ENCODE measurements at regions not wholly inside any gene's neighbourhood (a gene's known extent, or its start where the extent isn't known, plus 50 kb on each side); places are given as distances from the start of the nearest gene placed in this dataset.

DNA sequence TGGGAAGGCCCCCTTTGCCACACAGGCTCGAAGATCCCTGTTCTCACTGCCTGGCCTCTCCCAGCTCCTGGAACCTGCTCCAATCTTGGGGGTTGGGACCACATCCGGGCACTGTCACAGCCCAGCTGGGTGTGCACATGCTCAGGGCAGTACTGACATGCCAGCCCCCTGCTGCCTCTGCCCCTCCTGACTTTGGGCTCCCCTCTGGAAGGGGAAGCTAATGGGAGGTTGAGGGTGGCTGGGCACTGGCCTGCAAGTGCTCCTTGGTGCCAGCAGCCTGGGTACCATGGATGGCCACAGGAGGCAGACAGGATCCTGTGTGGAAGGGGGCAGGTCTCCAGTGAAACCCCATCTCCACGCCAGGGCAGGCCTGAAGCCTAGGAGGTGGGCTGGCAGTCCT is 126.1 kb upstream of the NOL4 start:
- Histone ChIP-seq H3K4me2 (ENCODE audit: control insufficient read depth, insufficient read depth) (no peak overlapping the region), H3K4me1 (ENCODE audit: control insufficient read depth, insufficient read depth, low read length) (no peaks in the 10 kb centered on the region), H3K79me2 (ENCODE audit: control insufficient read depth, insufficient read depth, low read length) (no peaks in the 10 kb centered on the region), H4K20me1 (ENCODE audit: control insufficient read depth, insufficient read depth) (no peaks in the 10 kb centered on the region), H3K27ac (ENCODE audit: control insufficient read depth, insufficient read depth) (no peak overlapping the region), H3K9me3 (replicated peaks; ENCODE audit: control insufficient read depth, insufficient read depth, low read length) (no peaks in the 10 kb centered on the region; the same call in 2 of the 3 replicates), H2AFZ (ENCODE audit: control insufficient read depth, low read depth, low read length) (no peak overlapping the region), H3K4me3 (no peak overlapping the region), H3K27me3 (replicated peaks in 1 of 2; ENCODE audit: control insufficient read depth in 2 of 2, insufficient read depth in 2 of 2, low read length in 1 of 2) (no peaks in the 10 kb centered on the region), H3K9ac (ENCODE audit: control insufficient read depth, insufficient read depth, low read length) (no peak overlapping the region), H3K36me3 (ENCODE audit: control insufficient read depth in 2 of 2, insufficient read depth in 2 of 2, low read length in 1 of 2) (no peaks in the 10 kb centered on the region)
- 5% methylated on average over 3 of the region's 3 CpGs for WGBS (ENCODE audit: insufficient coverage, insufficient replicate concordance, low lambda C conversion rate, missing lambda C conversion rate)
- in situ Hi-C loops (cut with MboI), result no loop called here
- ChIA-PET POLR2A (no interaction called here), SMC1A (ENCODE audit: uncharacterized antibody, unreplicated experiment) (interaction anchor here (0.6 to 1.4 kb wide), 3 partner anchors 8 to 698 kb away, joined by 3 read pairs; no protein-coding TSS in a partner anchor), RAD21 (ENCODE audit: unreplicated experiment) (interaction anchor here (4.3 kb wide), 1 partner anchor 27 kb away, joined by 23 read pairs; no protein-coding TSS in a partner anchor), CTCF (interaction anchor here (3.7 kb wide), 1 partner anchor 27 kb away, joined by 26 read pairs; no protein-coding TSS in a partner anchor)
- no TSS peak for BruUV-seq (replicated peaks)
- intact Hi-C loops (cut with micrococcal nuclease; ENCODE audit: unreplicated experiment), result no loop called here
- FAIRE-seq (no peak), ATAC-seq (no peak), DNase-seq (ENCODE audit: low read depth, low spot score) (no peak)
- no peak for TF ChIP-seq PKNOX1 (IDR thresholded peaks at IDR 0.05)
- TF ChIP-seq RFX5 (IDR thresholded peaks at IDR 0.05; ENCODE audit: low read depth, low read length), result no peak
- no peak for TF ChIP-seq HSF1 (IDR thresholded peaks at IDR 0.05; ENCODE audit: low read depth, low read length)
- TF ChIP-seq IRF3 (IDR thresholded peaks at IDR 0.05), result no peak
- TF ChIP-seq MTA3 (IDR thresholded peaks at IDR 0.05; ENCODE audit: borderline replicate concordance, low read length), result no peak
- no peak for TF ChIP-seq YY1 (IDR thresholded peaks at IDR 0.05; ENCODE audit: low read depth, low read length)
- no peak for TF ChIP-seq SPI1 (IDR thresholded peaks at IDR 0.05; ENCODE audit: borderline replicate concordance, insufficient read depth, low read depth, low read length)
- no peak for TF ChIP-seq GATAD2B (conservative IDR thresholded peaks at IDR 0.05; ENCODE audit: low read depth)
- no peak for TF ChIP-seq PAX8 (IDR thresholded peaks at IDR 0.05)
- no peak for TF ChIP-seq HDAC6 (IDR thresholded peaks at IDR 0.05; ENCODE audit: unreplicated experiment)
- no peak for TF ChIP-seq ETV6 (conservative IDR thresholded peaks at IDR 0.05 in 1 of 2, IDR thresholded peaks at IDR 0.05 in 1 of 2; ENCODE audit: borderline replicate concordance in 1 of 2, low read depth in 1 of 2)
- no peak for TF ChIP-seq BMI1 (IDR thresholded peaks at IDR 0.05; ENCODE audit: borderline replicate concordance)
- no peak for TF ChIP-seq TARDBP (IDR thresholded peaks at IDR 0.05; ENCODE audit: borderline replicate concordance)
- no peak for TF ChIP-seq MEF2B (IDR thresholded peaks at IDR 0.05; ENCODE audit: partially characterized antibody, poor library complexity, severe bottlenecking)
- TF ChIP-seq FOS (IDR thresholded peaks at IDR 0.05; ENCODE audit: borderline replicate concordance, extremely low read depth, insufficient read length), result no peak
- no peak for TF ChIP-seq PAX5 (IDR thresholded peaks at IDR 0.05; ENCODE audit: borderline replicate concordance, low read depth, low read length)
- TF ChIP-seq NRF1 (conservative IDR thresholded peaks at IDR 0.05; ENCODE audit: low read depth, low read length), result no peak

Measured in GM12878 (cell line).